DOHH2 (cell line): ENCODE measurements at regions not wholly inside any gene's neighbourhood (a gene's known extent, or its start where the extent isn't known, plus 50 kb on each side); places are given as distances from the start of the nearest gene placed in this dataset.

Source experiments
- H3F3A ChIP-seq: fragments of 200-600 bp; sonication (generic), shearing (Covaris generic); 2 replicates; pipeline ENCODE4 v1.6.0; 2016; ENCODE audit warnings: antibody characterized with exemption, mild to moderate bottlenecking; ENCODE audit not compliant: control insufficient read depth, insufficient read depth
- H3K27ac ChIP-seq: fragments of 200-600 bp; sonication (generic); 2 replicates; pipeline ENCODE4 v1.5.1; 2014; ENCODE audit warnings: low read depth, mild to moderate bottlenecking, low read length, moderate library complexity
- H3K27me3 ChIP-seq: fragments of 200-600 bp; sonication (generic); 2 replicates; pipeline ENCODE4 v1.6.1; 2014; ENCODE audit warnings: mild to moderate bottlenecking, low read length, mixed read lengths; ENCODE audit not compliant: control insufficient read depth
- H3K36me3 ChIP-seq: fragments of 200-600 bp; sonication (generic); 2 replicates; pipeline ENCODE4 v1.6.1; 2014; ENCODE audit warnings: mild to moderate bottlenecking, low read length, moderate library complexity, mixed read lengths; ENCODE audit not compliant: control insufficient read depth
- H3K4me1 ChIP-seq: fragments of 200-600 bp; sonication (generic); 2 replicates; pipeline ENCODE4 v1.6.1; 2014; ENCODE audit warnings: mild to moderate bottlenecking, low read length, mixed read lengths; ENCODE audit not compliant: control insufficient read depth
- H3K4me2 ChIP-seq: fragments of 200-600 bp; sonication (generic); 2 replicates; pipeline ENCODE4 v1.6.0; 2014; ENCODE audit warnings: mild to moderate bottlenecking, low read length, moderate library complexity
- H3K4me3 ChIP-seq: fragments of 200-600 bp; sonication (generic); 2 replicates; pipeline ENCODE4 v1.5.1; 2014; ENCODE audit warnings: mild to moderate bottlenecking, low read length, mixed read lengths
- H3K79me2 ChIP-seq: fragments of 200-600 bp; sonication (generic); 2 replicates; pipeline ENCODE4 v1.6.1; 2014; ENCODE audit warnings: mild to moderate bottlenecking, low read length, mixed read lengths; ENCODE audit not compliant: control insufficient read depth
- H3K9me2 ChIP-seq: fragments of 200-600 bp; sonication (generic); replicated peaks from 2 replicates; pipeline ENCODE4 v1.6.1; 2014; ENCODE audit warnings: mild to moderate bottlenecking, low read length, mixed read lengths; ENCODE audit not compliant: control insufficient read depth
- H3K9me3 ChIP-seq: fragments of 200-600 bp; sonication (generic); 2 replicates; pipeline ENCODE4 v1.6.1; 2014; ENCODE audit warnings: antibody characterized with exemption, low read length, mixed read lengths; ENCODE audit not compliant: control insufficient read depth, insufficient read depth
- H4K20me1 ChIP-seq: fragments of 200-600 bp; sonication (generic); 2 replicates; pipeline ENCODE4 v1.6.0; 2014; ENCODE audit warnings: low read depth, mild to moderate bottlenecking, antibody characterized with exemption, low read length, moderate library complexity; ENCODE audit not compliant: control insufficient read depth, insufficient read depth
- CTCF ChIP-seq: fragments of 200-600 bp; sonication (generic); IDR thresholded peaks from one replicate; pipeline ENCODE4 v1.5.1; 2014; ENCODE audit warnings: antibody characterized with exemption, mild to moderate bottlenecking, low read depth, low read length; ENCODE audit not compliant: poor library complexity, severe bottlenecking
- EZH2phosphoT487 ChIP-seq: fragments of 200-600 bp; sonication (generic); IDR thresholded peaks from 2 replicates; pipeline ENCODE4 v1.6.1; 2017; ENCODE audit warnings: borderline replicate concordance, mild to moderate bottlenecking, antibody characterized with exemption, low read length, moderate library complexity, mixed read lengths

GRCh38 chr1:169022648-169023047 lies 83.8 kb upstream of the ATP1B1 start:
- no peak overlapping the region for H3K27ac ChIP-seq
- H3K4me2 ChIP-seq = no peak overlapping the region
- H4K20me1 ChIP-seq = no peaks in the 10 kb centered on the region
- H3K36me3 ChIP-seq = no peaks in the 10 kb centered on the region
- no peaks in the 10 kb centered on the region for H3K79me2 ChIP-seq
- no peaks in the 10 kb centered on the region for H3K9me2 ChIP-seq
- no peaks in the 10 kb centered on the region for H3K27me3 ChIP-seq
- H3K4me1 ChIP-seq = no peaks in the 10 kb centered on the region
- no peak overlapping the region for H3K4me3 ChIP-seq
- TF ChIP-seq CTCF (no peak), EZH2phosphoT487 (no peak)
- H3K9me3 ChIP-seq = no peaks in the 10 kb centered on the region
- no peaks in the 10 kb centered on the region for H3F3A ChIP-seq

GRCh38 chr1:169024255-169024654 lies 82.2 kb upstream of the ATP1B1 start:
- H3K36me3 ChIP-seq = no peaks in the 10 kb centered on the region
- no peaks in the 10 kb centered on the region for H3K4me1 ChIP-seq
- no peaks in the 10 kb centered on the region for H4K20me1 ChIP-seq
- H3K4me3 ChIP-seq = no peak overlapping the region
- no peaks in the 10 kb centered on the region for H3K9me2 ChIP-seq
- H3F3A ChIP-seq = no peaks in the 10 kb centered on the region
- TF ChIP-seq EZH2phosphoT487 (no peak), CTCF (no peak)
- H3K9me3 ChIP-seq = no peaks in the 10 kb centered on the region
- no peaks in the 10 kb centered on the region for H3K27me3 ChIP-seq
- H3K79me2 ChIP-seq = no peaks in the 10 kb centered on the region
- no peak overlapping the region for H3K4me2 ChIP-seq
- H3K27ac ChIP-seq = no peak overlapping the region

GRCh38 chr1:169024800-169025271 lies 81.7 kb upstream of the ATP1B1 start:
- Histone ChIP-seq H3K4me3 (no peak overlapping the region), H3K9me2 (no peaks in the 10 kb centered on the region), H3K4me2 (no peak overlapping the region), H3F3A (no peaks in the 10 kb centered on the region), H3K27me3 (no peaks in the 10 kb centered on the region), H3K27ac (no peak overlapping the region), H3K9me3 (no peaks in the 10 kb centered on the region), H4K20me1 (no peaks in the 10 kb centered on the region), H3K4me1 (no peaks in the 10 kb centered on the region), H3K79me2 (no peaks in the 10 kb centered on the region), H3K36me3 (no peaks in the 10 kb centered on the region)
- TF ChIP-seq EZH2phosphoT487 (no peak), CTCF (no peak)
